Activated naive CD4-positive, alpha-beta T cell treated with Interleukin-2 at 50 U/mL for 16 hours (primary cell): ENCODE measurements at regions not wholly inside any gene's neighbourhood (a gene's known extent, or its start where the extent isn't known, plus 50 kb on each side); places are given as distances from the start of the nearest gene placed in this dataset.
"Not testable (repeated sequence)": the region's sequence is repeated elsewhere in the genome, so short reads cannot be mapped to it uniquely, and the experiment has no call there.

Experiments
- DNase-seq: peaks from one replicate; pipeline ENCODE4 v3.0.0-alpha.2; 2020

DNA sequence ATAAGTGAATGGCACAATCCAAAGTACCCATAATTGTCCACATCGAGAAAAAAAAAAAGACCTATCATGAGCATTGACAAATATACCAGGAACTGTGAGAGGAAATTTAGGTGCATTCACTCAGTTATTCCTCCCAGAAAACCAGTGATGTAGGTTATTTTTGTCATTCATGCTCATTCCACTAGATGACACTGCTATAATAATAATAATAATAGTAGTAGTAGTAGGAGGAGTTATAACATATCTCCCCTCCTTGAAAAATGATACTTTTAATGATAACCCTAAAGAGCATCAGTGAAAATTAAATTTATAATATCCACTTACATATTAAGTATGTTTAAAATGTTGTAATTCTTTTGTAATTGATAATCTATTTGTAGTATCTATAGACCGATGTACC, 463.9 kb upstream of the MIR17HG start:
- no peak for DNase-seq

DNA sequence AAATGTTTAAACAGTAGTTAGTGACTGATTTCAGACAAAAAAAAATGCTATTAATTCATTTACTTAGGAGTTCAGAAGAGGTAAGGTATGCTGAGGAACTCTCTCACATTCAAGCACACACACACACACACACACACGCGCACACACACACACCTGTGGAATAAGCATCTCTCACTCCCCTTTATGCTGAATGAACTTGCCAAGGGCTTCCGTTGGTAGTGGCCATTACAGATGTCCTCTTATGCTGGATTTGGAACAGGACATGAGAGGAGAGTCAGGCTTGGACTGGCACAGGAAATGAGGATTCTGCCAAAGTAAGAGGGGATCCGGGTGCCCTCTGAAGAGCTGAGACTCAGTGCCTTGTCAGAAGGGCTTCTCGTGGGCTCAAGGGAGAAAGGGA, 463.4 kb upstream of the MIR17HG start:
- no peak for DNase-seq

- DNase-seq: no peak
Measured at GRCh38 chr13:90889906-90890834, 457.3 kb upstream of the MIR17HG start.

DNA sequence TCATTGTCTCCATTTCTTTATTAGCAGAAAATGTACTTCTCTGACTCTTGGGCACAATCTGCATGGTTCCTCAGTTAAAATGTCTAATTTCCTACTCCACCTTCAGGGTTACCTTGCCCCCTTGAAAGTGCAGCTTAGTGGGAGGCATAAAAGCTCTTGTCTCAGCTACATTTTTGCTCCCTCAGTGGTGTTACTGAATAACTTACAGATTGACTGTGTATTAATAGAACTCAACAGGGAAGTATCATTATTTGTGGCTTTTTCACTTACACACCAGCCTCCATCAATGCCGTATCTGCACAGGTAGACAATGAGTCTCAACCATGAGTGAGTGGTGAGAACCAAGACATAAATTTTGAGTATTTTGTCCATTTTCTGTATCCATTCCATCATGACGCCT, 456.2 kb upstream of the MIR17HG start:
- DNase-seq: no peak

DNA sequence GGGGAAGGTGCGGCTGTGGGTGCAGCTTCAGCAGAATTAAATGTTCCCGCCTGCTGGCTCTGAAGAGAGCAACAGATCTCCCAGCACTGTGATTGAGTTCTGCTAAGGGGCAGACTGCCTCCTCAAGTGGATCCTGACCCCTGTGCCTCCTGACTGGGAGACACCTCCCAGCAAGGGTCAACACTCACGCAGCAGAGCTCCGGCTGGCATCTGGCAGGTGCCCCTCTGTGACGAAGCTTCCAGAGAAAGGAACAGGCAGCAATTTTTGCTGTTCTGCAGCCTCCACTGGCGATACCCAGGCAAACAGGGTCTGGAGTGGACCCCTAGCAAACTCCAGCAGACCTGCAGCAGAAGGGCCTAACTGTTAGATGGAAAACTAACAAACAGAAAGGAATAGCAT, 454.3 kb upstream of the MIR17HG start:
- DNase-seq: not testable (repeated sequence)

DNA sequence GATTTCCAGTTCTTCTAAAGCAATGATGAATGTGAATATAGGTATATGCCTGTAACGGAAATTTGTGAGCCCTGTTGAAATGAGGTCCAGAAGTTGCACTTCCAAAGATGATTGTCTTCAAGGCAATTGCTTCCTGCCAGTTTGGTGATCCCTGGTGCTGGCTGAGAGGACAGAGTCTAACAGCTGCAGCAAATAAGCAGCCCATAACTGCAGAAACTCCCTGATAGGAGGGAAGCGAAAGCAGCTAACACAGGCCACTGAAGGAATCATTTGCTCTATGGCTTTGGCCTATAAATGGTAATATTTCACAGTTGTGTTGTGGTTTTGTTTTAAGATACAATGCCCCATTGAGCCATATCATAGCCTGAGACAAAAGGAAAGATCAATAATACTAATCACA, 451.5 kb upstream of the MIR17HG start:
- DNase-seq: no peak

GRCh38 chr13:90898811-90899210, 448.7 kb upstream of the MIR17HG start:
- DNase-seq: no peak

DNA sequence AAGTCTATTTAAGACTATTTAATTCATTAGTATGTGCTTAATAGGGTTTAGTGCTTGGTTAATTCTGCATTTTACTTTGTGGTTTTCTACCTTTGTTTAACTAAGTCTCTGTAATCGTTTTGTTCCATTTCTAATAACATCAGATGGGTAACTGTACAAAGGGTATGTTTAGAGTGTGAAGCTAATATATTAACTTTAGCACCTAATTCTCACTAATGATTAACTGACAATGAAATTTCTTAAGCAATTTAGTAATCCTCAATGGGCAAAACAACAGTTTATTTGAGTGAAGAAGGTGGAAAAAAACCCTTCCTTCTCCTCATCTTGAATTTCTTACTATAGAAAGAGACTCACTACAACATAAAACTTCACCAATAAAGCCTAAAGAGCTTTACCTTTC, 448.1 kb upstream of the MIR17HG start:
- DNase-seq: no peak

GRCh38 chr13:90902255-90902654, 445.2 kb upstream of the MIR17HG start:
- no peak for DNase-seq

GRCh38 chr13:90906554-90906953, 440.9 kb upstream of the MIR17HG start:
- DNase-seq: no peak

DNA sequence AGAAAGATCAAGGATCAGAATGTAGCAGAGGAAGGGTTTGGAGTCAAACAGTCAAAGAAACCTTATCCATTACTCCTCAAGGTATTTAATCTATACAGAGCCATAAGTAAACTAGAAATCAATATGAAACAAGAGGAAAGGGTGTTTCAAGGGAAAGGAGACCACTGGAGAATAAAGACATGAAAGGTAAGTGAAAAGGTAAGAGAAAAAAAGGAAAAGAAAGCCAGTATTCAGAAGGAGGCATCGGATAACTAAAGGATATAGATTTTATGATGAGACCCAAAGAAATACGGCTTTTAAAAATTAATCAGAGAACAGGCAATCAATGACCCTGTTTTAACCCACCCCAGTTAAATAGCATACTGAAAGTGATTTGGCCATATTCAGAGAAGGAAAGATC, 438.7 kb upstream of the MIR17HG start:
- DNase-seq: no peak

DNA sequence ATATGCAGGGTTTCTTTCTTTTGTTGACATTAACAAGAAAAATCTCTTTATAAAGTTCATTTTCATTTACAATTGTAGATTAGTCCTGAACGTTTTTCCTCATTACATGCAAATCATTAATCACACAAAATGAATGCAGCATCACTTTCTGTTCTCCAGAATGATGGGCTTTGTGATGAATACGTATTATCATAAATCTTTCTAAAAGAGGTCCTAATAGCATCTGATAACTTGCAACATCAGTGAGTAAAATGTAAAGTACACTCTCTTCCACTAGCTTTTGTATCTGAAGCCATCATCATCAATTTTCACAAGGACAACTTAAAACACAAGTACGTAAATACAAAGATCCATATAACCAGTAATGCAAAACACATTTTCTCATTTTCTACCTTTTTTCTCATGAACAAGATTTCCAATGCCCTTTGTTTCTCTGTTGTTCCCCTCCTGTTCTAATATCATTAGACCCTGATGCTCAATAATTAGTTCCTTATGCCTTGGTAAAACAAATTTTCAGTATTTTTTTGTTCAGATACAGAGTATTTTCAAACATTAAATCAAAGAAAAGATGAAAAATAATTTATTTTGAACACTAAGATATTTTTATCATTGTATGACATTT, 437.4 kb upstream of the MIR17HG start:
- DNase-seq: no peak

- DNase-seq: no peak
Measured at GRCh38 chr13:90912247-90912646, 435.2 kb upstream of the MIR17HG start.

DNA sequence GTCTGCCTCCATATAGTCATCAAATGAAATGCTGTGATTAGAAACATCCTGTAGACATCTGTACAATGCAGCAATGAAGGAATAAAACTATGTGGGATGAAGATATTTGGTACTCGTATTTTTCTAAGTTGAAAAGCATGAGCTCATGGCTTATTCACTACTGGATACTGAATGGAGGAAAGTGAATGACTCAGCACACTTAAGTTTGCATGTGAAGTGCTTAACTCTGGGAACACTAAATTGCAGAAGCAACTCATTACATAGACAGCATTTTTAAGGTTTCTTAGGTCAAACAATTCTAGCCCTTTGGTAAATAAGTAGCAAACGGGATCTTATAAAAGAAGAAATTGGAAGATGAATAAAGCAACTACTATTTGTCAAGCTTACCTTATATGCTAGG, 429.0 kb upstream of the MIR17HG start:
- DNase-seq: no peak

DNA sequence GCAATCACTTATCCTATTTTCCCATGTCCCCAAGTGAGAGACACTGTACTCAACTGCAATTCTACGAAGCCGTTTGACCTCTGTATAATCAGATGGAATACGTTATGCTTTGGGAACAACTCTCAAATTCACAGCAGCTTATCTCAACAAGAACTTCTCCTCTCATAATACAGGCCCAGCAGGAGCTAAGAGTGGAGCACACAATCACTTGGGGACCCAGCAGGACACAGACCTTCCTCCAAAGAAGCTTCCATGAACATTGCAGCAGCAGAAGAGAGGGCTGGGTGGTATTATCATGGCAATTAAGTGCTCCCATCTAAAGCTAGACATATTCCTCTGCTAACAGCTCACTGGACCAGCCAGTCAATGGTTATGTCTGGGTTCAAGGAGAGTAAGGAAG, 428.3 kb upstream of the MIR17HG start:
- DNase-seq: no peak

DNA sequence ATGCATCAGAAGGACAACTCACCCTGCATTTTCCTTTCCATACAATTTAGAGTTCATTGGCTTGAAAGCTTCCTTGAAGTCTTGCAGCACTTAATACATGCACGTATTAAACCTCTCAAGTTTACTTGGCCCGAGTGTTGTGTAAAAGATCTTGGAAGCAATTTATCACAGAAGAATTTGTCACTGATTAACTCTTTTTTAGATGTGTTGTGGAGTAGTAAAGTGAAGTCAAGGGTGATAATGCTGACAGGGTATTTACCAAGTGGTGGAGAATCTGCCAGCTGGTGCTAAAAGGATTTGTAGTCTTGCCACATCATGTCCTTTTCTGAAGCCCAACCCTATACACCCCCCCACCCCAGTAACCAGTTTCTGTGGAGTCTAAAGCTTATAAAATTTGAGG, 421.0 kb upstream of the MIR17HG start:
- DNase-seq: no peak

DNA sequence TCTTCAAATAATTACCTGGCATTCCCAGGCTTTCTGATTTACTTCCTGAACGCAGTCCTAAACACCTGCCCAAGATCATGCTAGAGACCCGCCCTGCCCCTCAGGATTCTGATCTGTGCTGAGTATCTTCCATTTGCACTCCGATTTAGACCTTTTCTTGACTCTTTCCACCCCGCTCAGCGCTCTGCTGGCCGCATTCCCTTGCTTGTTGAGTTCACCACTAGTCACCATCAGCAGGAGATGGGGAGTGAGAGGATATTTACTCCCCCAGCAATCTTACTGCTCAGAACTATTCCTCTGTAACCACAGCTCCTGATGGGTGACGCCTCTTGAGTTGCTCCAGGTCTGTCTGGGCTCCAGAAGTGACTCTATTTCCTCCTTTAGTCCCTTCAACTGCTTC, 419.4 kb upstream of the MIR17HG start:
- DNase-seq: no peak

DNA sequence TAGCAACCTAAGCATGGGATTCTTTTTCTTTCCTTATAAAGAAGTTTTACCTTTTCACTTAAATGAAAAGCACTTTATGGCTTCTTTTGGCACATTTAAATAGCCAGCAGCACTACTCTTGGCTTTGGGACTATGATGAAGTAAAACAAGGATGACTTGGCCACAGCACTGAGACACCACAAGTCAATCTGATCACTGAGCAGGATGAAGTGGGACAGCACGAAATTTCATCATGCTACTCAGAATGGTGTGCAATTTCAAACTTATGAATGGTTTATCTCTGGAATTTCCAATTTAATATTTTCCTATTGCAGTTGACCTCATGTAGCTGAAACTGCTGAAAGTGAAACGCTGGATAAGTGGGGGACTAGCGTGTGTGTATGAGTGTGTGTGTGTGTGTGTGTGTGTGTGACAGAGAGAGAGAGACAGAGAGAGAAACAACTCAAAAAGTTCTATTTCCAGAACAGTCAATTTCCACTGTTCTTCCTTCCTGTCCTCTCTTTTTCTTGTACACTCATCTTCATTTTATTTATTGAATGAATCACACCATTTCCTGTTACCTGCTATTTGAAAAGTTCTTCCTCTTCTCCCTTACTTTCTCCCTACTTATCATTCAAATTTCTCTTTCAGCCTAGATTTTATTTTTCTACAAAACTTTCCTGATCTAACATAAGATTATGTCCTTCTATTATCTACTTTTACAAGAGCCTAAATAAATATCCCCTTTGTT, 414.2 kb upstream of the MIR17HG start:
- DNase-seq: no peak

GRCh38 chr13:90934741-90935140, 412.7 kb upstream of the MIR17HG start:
- no peak for DNase-seq

- no peak for DNase-seq
Measured at GRCh38 chr13:90938848-90939247, 408.6 kb upstream of the MIR17HG start.

- DNase-seq: no peak
Measured at GRCh38 chr13:90943946-90944345, 403.5 kb upstream of the MIR17HG start.

GRCh38 chr13:90945146-90945545, 402.3 kb upstream of the MIR17HG start:
- DNase-seq: not testable (repeated sequence)

DNA sequence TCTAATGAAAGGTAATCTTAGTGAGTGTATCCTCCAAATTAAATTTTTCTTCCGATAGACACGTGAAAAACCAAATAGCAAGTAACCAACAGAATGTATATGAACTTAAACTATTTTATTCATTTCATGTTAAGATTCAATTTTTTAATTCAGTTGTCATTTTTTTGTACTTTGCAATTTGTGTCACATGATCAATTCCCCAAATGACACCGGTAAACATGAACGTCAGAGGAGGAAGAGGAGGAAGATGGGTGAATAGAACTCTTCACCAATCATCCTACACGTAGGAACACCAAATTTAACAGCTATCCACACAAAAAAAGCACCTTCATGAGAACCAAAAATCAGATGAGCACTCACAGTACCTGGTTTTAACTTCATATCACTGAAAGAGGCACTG, 401.4 kb upstream of the MIR17HG start:
- not testable (repeated sequence) for DNase-seq

DNA sequence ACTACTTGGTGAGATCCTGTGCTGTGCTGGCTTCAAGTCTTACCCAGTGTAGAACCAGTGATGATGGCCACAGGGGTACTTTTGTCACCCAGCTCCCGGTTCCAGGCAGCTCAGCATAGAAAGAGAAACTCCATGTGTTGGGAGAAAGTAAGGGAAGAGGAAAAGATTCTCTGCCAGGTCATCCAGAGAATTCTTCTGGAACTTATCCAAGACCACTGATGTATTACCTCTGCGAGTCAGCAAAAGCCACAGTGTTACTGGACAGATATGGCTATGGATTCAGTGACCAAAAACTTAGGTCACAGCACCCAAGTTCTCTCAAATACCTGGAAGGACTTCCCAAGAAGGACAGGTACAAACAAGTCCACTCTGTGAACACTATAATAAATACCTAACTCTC, 399.5 kb upstream of the MIR17HG start:
- DNase-seq: no peak
